ENCODE measurements at regions not wholly inside any gene's neighbourhood (a gene's known extent, or its start where the extent isn't known, plus 50 kb on each side); places are given as distances from the start of the nearest gene placed in this dataset.
"Not testable (repeated sequence)": the region's sequence is repeated elsewhere in the genome, so short reads cannot be mapped to it uniquely, and the experiment has no call there.

GRCh38 chr1:14429577-14429976 is 168.9 kb upstream of the KAZN start:
- no peaks in the 10 kb centered on the region for H3K36me3 Mint-ChIP-seq (ENCODE audit: low read depth)
- no peak for DNase-seq (ENCODE audit: low spot score)
- no peaks in the 10 kb centered on the region for H3K9me3 Mint-ChIP-seq
- no peaks in the 10 kb centered on the region for H3K4me1 Mint-ChIP-seq (ENCODE audit: low read depth)
- no peak overlapping the region for H3K27ac Mint-ChIP-seq
- H3K27me3 Mint-ChIP-seq (ENCODE audit: insufficient read depth) = peaks cover 1% of the 10 kb centered on the region
- intact Hi-C loops (cut with micrococcal nuclease) = no loop called here
- no peak overlapping the region for H3K4me3 Mint-ChIP-seq

GRCh38 chr1:14432728-14433127 is 165.8 kb upstream of the KAZN start:
- H3K4me1 Mint-ChIP-seq (ENCODE audit: low read depth) = not testable (repeated sequence)

GRCh38 chr1:14435368-14436023 is 163.0 kb upstream of the KAZN start:
- H3K27ac Mint-ChIP-seq = no peak overlapping the region
- H3K4me1 Mint-ChIP-seq (ENCODE audit: low read depth) = no peaks in the 10 kb centered on the region
- H3K4me3 Mint-ChIP-seq = no peak overlapping the region
- intact Hi-C loops (cut with micrococcal nuclease) = no loop called here
- DNase-seq (ENCODE audit: low spot score) = no peak
- no peaks in the 10 kb centered on the region for H3K36me3 Mint-ChIP-seq (ENCODE audit: low read depth)
- H3K27me3 Mint-ChIP-seq (ENCODE audit: insufficient read depth) = no peaks in the 10 kb centered on the region
- H3K9me3 Mint-ChIP-seq = no peaks in the 10 kb centered on the region

More at GRCh38 chr1:14432728-14433127, 165.8 kb upstream of the KAZN start:
- H3K27me3 Mint-ChIP-seq (ENCODE audit: insufficient read depth); H3K36me3 Mint-ChIP-seq (ENCODE audit: low read depth); H3K27ac Mint-ChIP-seq; DNase-seq (ENCODE audit: low spot score); H3K9me3 Mint-ChIP-seq; H3K4me3 Mint-ChIP-seq; intact Hi-C loops (cut with micrococcal nuclease): not testable (repeated sequence)

GRCh38 chr1:14437417-14437918 is 161.0 kb upstream of the KAZN start:
- H3K4me1 Mint-ChIP-seq (ENCODE audit: low read depth) = no peaks in the 10 kb centered on the region
- intact Hi-C loops (cut with micrococcal nuclease) = no loop called here
- no peaks in the 10 kb centered on the region for H3K36me3 Mint-ChIP-seq (ENCODE audit: low read depth)
- no peak overlapping the region for H3K4me3 Mint-ChIP-seq
- H3K27ac Mint-ChIP-seq = no peak overlapping the region
- DNase-seq (ENCODE audit: low spot score) = no peak
- H3K27me3 Mint-ChIP-seq (ENCODE audit: insufficient read depth) = no peaks in the 10 kb centered on the region
- H3K9me3 Mint-ChIP-seq = no peaks in the 10 kb centered on the region

GRCh38 chr1:14438127-14438769 is 160.2 kb upstream of the KAZN start:
- DNase-seq (ENCODE audit: low spot score) = no peak
- H3K4me1 Mint-ChIP-seq (ENCODE audit: low read depth) = no peaks in the 10 kb centered on the region
- no peak overlapping the region for H3K4me3 Mint-ChIP-seq
- H3K27me3 Mint-ChIP-seq (ENCODE audit: insufficient read depth) = peaks cover 2% of the 10 kb centered on the region
- intact Hi-C loops (cut with micrococcal nuclease) = no loop called here
- H3K9me3 Mint-ChIP-seq = no peaks in the 10 kb centered on the region
- H3K27ac Mint-ChIP-seq = no peak overlapping the region
- no peaks in the 10 kb centered on the region for H3K36me3 Mint-ChIP-seq (ENCODE audit: low read depth)

- Mint-ChIP-seq H3K27me3 (ENCODE audit: insufficient read depth) (peaks cover 2% of the 10 kb centered on the region), H3K4me3 (no peak overlapping the region), H3K4me1 (ENCODE audit: low read depth) (no peaks in the 10 kb centered on the region), H3K27ac (no peak overlapping the region), H3K9me3 (no peaks in the 10 kb centered on the region), H3K36me3 (ENCODE audit: low read depth) (no peaks in the 10 kb centered on the region)
- intact Hi-C loops (cut with micrococcal nuclease) = no loop called here
- DNase-seq (ENCODE audit: low spot score) = no peak
These were observed 159.5 kb upstream of the KAZN start for GRCh38 chr1:14439015-14439414.

- Mint-ChIP-seq H3K4me1 (ENCODE audit: low read depth) (no peaks in the 10 kb centered on the region), H3K9me3 (no peaks in the 10 kb centered on the region), H3K36me3 (ENCODE audit: low read depth) (no peaks in the 10 kb centered on the region), H3K27me3 (ENCODE audit: insufficient read depth) (peaks cover 2% of the 10 kb centered on the region), H3K4me3 (no peak overlapping the region), H3K27ac (no peak overlapping the region)
- intact Hi-C loops (cut with micrococcal nuclease) = no loop called here
- no peak for DNase-seq (ENCODE audit: low spot score)
These were observed 158.3 kb upstream of the KAZN start for GRCh38 chr1:14440166-14440565.

GRCh38 chr1:14440731-14441130 is 157.8 kb upstream of the KAZN start:
- Mint-ChIP-seq H3K9me3 (no peaks in the 10 kb centered on the region), H3K27ac (no peak overlapping the region), H3K4me3 (no peak overlapping the region), H3K4me1 (ENCODE audit: low read depth) (no peaks in the 10 kb centered on the region), H3K36me3 (ENCODE audit: low read depth) (no peaks in the 10 kb centered on the region), H3K27me3 (ENCODE audit: insufficient read depth) (peaks cover 2% of the 10 kb centered on the region)
- no peak for DNase-seq (ENCODE audit: low spot score)
- intact Hi-C loops (cut with micrococcal nuclease) = no loop called here

- H3K27ac Mint-ChIP-seq = no peak overlapping the region
- no peak overlapping the region for H3K4me3 Mint-ChIP-seq
- DNase-seq (ENCODE audit: low spot score) = no peak
- no peaks in the 10 kb centered on the region for H3K9me3 Mint-ChIP-seq
- H3K4me1 Mint-ChIP-seq (ENCODE audit: low read depth) = no peaks in the 10 kb centered on the region
- H3K36me3 Mint-ChIP-seq (ENCODE audit: low read depth) = no peaks in the 10 kb centered on the region
- H3K27me3 Mint-ChIP-seq (ENCODE audit: insufficient read depth) = peaks cover 2% of the 10 kb centered on the region
- intact Hi-C loops (cut with micrococcal nuclease) = no loop called here
These were observed 157.2 kb upstream of the KAZN start for GRCh38 chr1:14441302-14441741.

- H3K4me1 Mint-ChIP-seq (ENCODE audit: low read depth) = no peaks in the 10 kb centered on the region
- no peak for DNase-seq (ENCODE audit: low spot score)
- H3K36me3 Mint-ChIP-seq (ENCODE audit: low read depth) = no peaks in the 10 kb centered on the region
- no peak overlapping the region for H3K27ac Mint-ChIP-seq
- H3K4me3 Mint-ChIP-seq = no peak overlapping the region
- peaks cover 2% of the 10 kb centered on the region for H3K27me3 Mint-ChIP-seq (ENCODE audit: insufficient read depth)
- intact Hi-C loops (cut with micrococcal nuclease) = no loop called here
- H3K9me3 Mint-ChIP-seq = no peaks in the 10 kb centered on the region
These were observed 155.8 kb upstream of the KAZN start for GRCh38 chr1:14442669-14443068.

- Mint-ChIP-seq H3K36me3 (ENCODE audit: low read depth) (no peaks in the 10 kb centered on the region), H3K27ac (no peak overlapping the region), H3K27me3 (ENCODE audit: insufficient read depth) (peaks cover 2% of the 10 kb centered on the region), H3K9me3 (no peaks in the 10 kb centered on the region), H3K4me3 (no peak overlapping the region), H3K4me1 (ENCODE audit: low read depth) (no peaks in the 10 kb centered on the region)
- DNase-seq (ENCODE audit: low spot score) = no peak
- intact Hi-C loops (cut with micrococcal nuclease) = no loop called here
These were observed 155.2 kb upstream of the KAZN start for GRCh38 chr1:14443164-14443787.

- no peak for DNase-seq (ENCODE audit: low spot score)
- Mint-ChIP-seq H3K4me1 (ENCODE audit: low read depth) (no peaks in the 10 kb centered on the region), H3K36me3 (ENCODE audit: low read depth) (no peaks in the 10 kb centered on the region), H3K4me3 (no peak overlapping the region), H3K27me3 (ENCODE audit: insufficient read depth) (no peaks in the 10 kb centered on the region), H3K9me3 (no peaks in the 10 kb centered on the region), H3K27ac (no peak overlapping the region)
- intact Hi-C loops (cut with micrococcal nuclease) = no loop called here
These were observed 147.3 kb upstream of the KAZN start for GRCh38 chr1:14451217-14451616.

GRCh38 chr1:14452551-14452950 is 145.9 kb upstream of the KAZN start:
- DNase-seq (ENCODE audit: low spot score) = no peak
- intact Hi-C loops (cut with micrococcal nuclease) = no loop called here
- Mint-ChIP-seq H3K27me3 (ENCODE audit: insufficient read depth) (no peaks in the 10 kb centered on the region), H3K4me1 (ENCODE audit: low read depth) (no peaks in the 10 kb centered on the region), H3K4me3 (no peak overlapping the region), H3K27ac (no peak overlapping the region), H3K36me3 (ENCODE audit: low read depth) (no peaks in the 10 kb centered on the region), H3K9me3 (no peaks in the 10 kb centered on the region)

Measured in activated T-helper 1 cell treated with anti-CD3 and anti-CD28 coated beads, Interleukin-12 subunit alpha, Interleukin-12 subunit beta, Interleukin-2, Interleukin-4 antibody, amounts not matched to agents 30 ng/mL and 10 ng/mL and 1 ng/mL, durations not matched to agents 14 hours and 24 hours and 36 hours (primary cell).